Calu3 (cell line): ENCODE measurements at regions not wholly inside any gene's neighbourhood (a gene's known extent, or its start where the extent isn't known, plus 50 kb on each side); places are given as distances from the start of the nearest gene placed in this dataset.

Experiments
- BruUV-seq: library from RNA; stranded (reverse); fragments of 400-500 nt; replicated peaks from 2 replicates; lab custom pipeline; 2021; lab: Mats Ljungman, UMichigan
- CTCF ChIA-PET: fragments of 300-600 bp; sonication (Branson Sonifier 250); formaldehyde crosslinking; loops from one replicate; lab custom pipeline; 2022; ENCODE audit warnings: antibody characterized with exemption; lab: Charles Lee
- DNase-seq: peaks from one replicate; pipeline ENCODE4 v3.0.0; 2022
- H3K27ac Mint-ChIP-seq: one replicate; pipeline ENCODE4 v1.8.0; 2022; ENCODE audit warnings: mixed read lengths; ENCODE audit not compliant: unreplicated experiment
- H3K27me3 Mint-ChIP-seq: one replicate; pipeline ENCODE4 v1.8.0; 2022; ENCODE audit warnings: mixed read lengths; ENCODE audit not compliant: unreplicated experiment
- H3K36me3 Mint-ChIP-seq: one replicate; pipeline ENCODE4 v1.8.0; 2022; ENCODE audit warnings: mild to moderate bottlenecking, moderate library complexity, mixed read lengths; ENCODE audit not compliant: insufficient read depth, unreplicated experiment
- H3K4me1 Mint-ChIP-seq: one replicate; pipeline ENCODE4 v1.8.0; 2022; ENCODE audit warnings: mild to moderate bottlenecking, low read depth, mixed read lengths; ENCODE audit not compliant: unreplicated experiment
- H3K4me3 Mint-ChIP-seq: one replicate; pipeline ENCODE4 v1.8.0; 2022; ENCODE audit warnings: mild to moderate bottlenecking, low read depth, moderate library complexity, mixed read lengths; ENCODE audit not compliant: unreplicated experiment
- H3K9me3 Mint-ChIP-seq: one replicate; pipeline ENCODE4 v1.8.0; 2022; ENCODE audit warnings: low read depth, mixed read lengths; ENCODE audit not compliant: unreplicated experiment
- CTCF ChIP-seq: fragments of 200-600 bp; IDR thresholded peaks from one replicate; pipeline ENCODE4 v1.8.0; 2022; ENCODE audit warnings: antibody characterized with exemption; ENCODE audit not compliant: unreplicated experiment
- intact Hi-C: fragments of 100-400 bp; cut with micrococcal nuclease; formaldehyde crosslinking; loops from one replicate; pipeline ENCODE4 v1.10.0; 2022; ENCODE audit not compliant: unreplicated experiment

GRCh38 chr12:107365703-107366102 lies 272.4 kb upstream of the CRY1 start:
- CTCF ChIA-PET = no interaction called here
- Mint-ChIP-seq H3K4me3 (no peak overlapping the region), H3K4me1 (no peaks in the 10 kb centered on the region), H3K36me3 (no peaks in the 10 kb centered on the region), H3K27ac (no peak overlapping the region), H3K27me3 (peaks cover 23% of the 10 kb centered on the region), H3K9me3 (no peaks in the 10 kb centered on the region)
- no peak for TF ChIP-seq CTCF
- intact Hi-C loops = no loop called here
- no peak for DNase-seq
- no TSS peak for BruUV-seq

GRCh38 chr12:107366322-107366721 lies 273.0 kb upstream of the CRY1 start:
- H3K36me3 Mint-ChIP-seq = no peaks in the 10 kb centered on the region
- intact Hi-C loops = no loop called here
- H3K27ac Mint-ChIP-seq = no peak overlapping the region
- H3K4me1 Mint-ChIP-seq = no peaks in the 10 kb centered on the region
- TF ChIP-seq CTCF = no peak
- H3K9me3 Mint-ChIP-seq = no peaks in the 10 kb centered on the region
- peaks cover 27% of the 10 kb centered on the region for H3K27me3 Mint-ChIP-seq
- no TSS peak for BruUV-seq
- CTCF ChIA-PET = no interaction called here
- no peak for DNase-seq
- H3K4me3 Mint-ChIP-seq = no peak overlapping the region

- TF ChIP-seq CTCF = no peak
- BruUV-seq = no TSS peak
- Mint-ChIP-seq H3K36me3 (no peaks in the 10 kb centered on the region), H3K4me1 (no peaks in the 10 kb centered on the region), H3K4me3 (no peak overlapping the region), H3K9me3 (no peaks in the 10 kb centered on the region), H3K27ac (no peak overlapping the region), H3K27me3 (peaks cover 30% of the 10 kb centered on the region)
- CTCF ChIA-PET = no interaction called here
- no peak for DNase-seq
- intact Hi-C loops = no loop called here
These were observed 275.2 kb upstream of the CRY1 start for GRCh38 chr12:107368586-107368985.

GRCh38 chr12:107369006-107369405 lies 275.7 kb upstream of the CRY1 start:
- TF ChIP-seq CTCF = no peak
- intact Hi-C loops = no loop called here
- Mint-ChIP-seq H3K27me3 (peaks cover 30% of the 10 kb centered on the region), H3K9me3 (no peaks in the 10 kb centered on the region), H3K36me3 (no peaks in the 10 kb centered on the region), H3K4me1 (no peaks in the 10 kb centered on the region), H3K27ac (no peak overlapping the region), H3K4me3 (no peak overlapping the region)
- CTCF ChIA-PET = interaction anchor here (0.7 kb wide), 2 partner anchors 37 to 278 kb away, joined by 3 to 4 read pairs; no protein-coding TSS in a partner anchor
- no TSS peak for BruUV-seq
- no peak for DNase-seq
